AG09309 (cell line): ENCODE measurements at regions not wholly inside any gene's neighbourhood (a gene's known extent, or its start where the extent isn't known, plus 50 kb on each side); places are given as distances from the start of the nearest gene placed in this dataset.

ENCODE experiments used
- DNase-seq: peaks from one replicate; pipeline ENCODE4 v3.0.0-alpha.2; 2010; ENCODE audit warnings: low read depth
- H3K4me3 ChIP-seq: 2 replicates; pipeline ENCODE4 v1.5.1; 2011; ENCODE audit warnings: mild to moderate bottlenecking, low read depth, low read length, moderate library complexity; ENCODE audit not compliant: control insufficient read depth
- CTCF ChIP-seq: IDR thresholded peaks from 2 replicates; pipeline ENCODE4 v1.5.1; 2011; ENCODE audit warnings: mild to moderate bottlenecking, low read depth, low read length, inconsistent platforms; ENCODE audit not compliant: insufficient read depth, control insufficient read depth; ENCODE audit errors: missing control alignments

GRCh38 chr10:28794986-28795385 is 117.7 kb downstream of the BAMBI start:
- TF ChIP-seq CTCF, result no peak
- DNase-seq, result no peak
- no peak overlapping the region for H3K4me3 ChIP-seq

- no peak for DNase-seq
- no peak overlapping the region for H3K4me3 ChIP-seq
- no peak for TF ChIP-seq CTCF
These were observed 119.5 kb downstream of the BAMBI start for GRCh38 chr10:28796606-28797512.

- no peak for DNase-seq
These were observed 120.6 kb downstream of the BAMBI start for GRCh38 chr10:28797904-28798371.

GRCh38 chr10:28798428-28798955 is 121.2 kb downstream of the BAMBI start:
- TF ChIP-seq CTCF, result no peak
- no peak for DNase-seq
- H3K4me3 ChIP-seq, result no peak overlapping the region

More at GRCh38 chr10:28797904-28798371, 120.6 kb downstream of the BAMBI start:
- H3K4me3 ChIP-seq, result no peak overlapping the region
- no peak for TF ChIP-seq CTCF

- no peak for TF ChIP-seq CTCF
- no peak overlapping the region for H3K4me3 ChIP-seq
- DNase-seq, result no peak
These were observed 121.6 kb downstream of the BAMBI start for GRCh38 chr10:28798964-28799363.

GRCh38 chr10:28800144-28800543 is 122.8 kb downstream of the BAMBI start:
- no peak overlapping the region for H3K4me3 ChIP-seq
- no peak for TF ChIP-seq CTCF
- DNase-seq, result no peak
